PC-3 (cell line): ENCODE measurements at regions not wholly inside any gene's neighbourhood (a gene's known extent, or its start where the extent isn't known, plus 50 kb on each side); places are given as distances from the start of the nearest gene placed in this dataset.

Experiments
- CTCF ChIP-seq: fragments of 300-600 bp; sonication (generic); conservative IDR thresholded peaks from 2 replicates; pipeline ENCODE4 v1.5.1; 2017; ENCODE audit warnings: antibody characterized with exemption, low read depth, mild to moderate bottlenecking, low read length
- EZH2phosphoT487 ChIP-seq: fragments of 300-600 bp; sonication (generic); IDR thresholded peaks from 2 replicates; pipeline ENCODE4 v1.6.1; 2018; ENCODE audit warnings: mild to moderate bottlenecking, antibody characterized with exemption, low read length, borderline replicate concordance

- TF ChIP-seq CTCF (no peak), EZH2phosphoT487 (no peak)
Measured at GRCh38 chr21:19986396-19986795, 1011.8 kb upstream of the NCAM2 start.
